ENCODE measurements at regions not wholly inside any gene's neighbourhood (a gene's known extent, or its start where the extent isn't known, plus 50 kb on each side); places are given as distances from the start of the nearest gene placed in this dataset.

- 87 to 90% (median 87%) methylated on average over 1 of the region's 1 CpG for WGBS, 3 donors
- no peak overlapping the region for H3K4me3 ChIP-seq (ENCODE audit: low read depth in 1 of 3, low read length in 3 of 3)
- no peak for FAIRE-seq
- H3K27ac ChIP-seq (ENCODE audit: low read depth in 1 of 3, low read length in 2 of 3) = no peak overlapping the region
- H3K27me3 ChIP-seq (ENCODE audit: control insufficient read depth in 3 of 3, insufficient read depth in 3 of 3, low read length in 3 of 3) = no peaks in the 10 kb centered on the region
- H3K36me3 ChIP-seq (ENCODE audit: control insufficient read depth in 3 of 3, insufficient read depth in 2 of 3, low read depth in 1 of 3, low read length in 3 of 3) = no peaks in the 10 kb centered on the region
- no peak for DNase-seq
- H3K4me1 ChIP-seq (ENCODE audit: control insufficient read depth in 3 of 3, insufficient read depth in 2 of 3, low read depth in 1 of 3, low read length in 2 of 3) = peaks cover 0 to 8% (median 4%) of the 10 kb centered on the region in 3 donors
- H3K9me3 ChIP-seq (ENCODE audit: control insufficient read depth in 2 of 2, insufficient read depth in 1 of 2, low read depth in 1 of 2, low read length in 1 of 2) = no peaks in the 10 kb centered on the region
Observed at GRCh38 chr2:177314722-177315264, 50.3 kb upstream of the NFE2L2 start.

GRCh38 chr2:177315364-177315763, 50.8 kb upstream of the NFE2L2 start:
- DNase-seq (no peak), FAIRE-seq (no peak)
- peaks cover 0 to 8% (median 4%) of the 10 kb centered on the region in 3 donors for H3K4me1 ChIP-seq (ENCODE audit: control insufficient read depth in 3 of 3, insufficient read depth in 2 of 3, low read depth in 1 of 3, low read length in 2 of 3)
- no peak overlapping the region for H3K4me3 ChIP-seq (ENCODE audit: low read depth in 1 of 3, low read length in 3 of 3)
- H3K27me3 ChIP-seq (ENCODE audit: control insufficient read depth in 3 of 3, insufficient read depth in 3 of 3, low read length in 3 of 3) = no peaks in the 10 kb centered on the region
- 66 to 91% (median 84%) methylated on average over 3 of the region's 3 CpGs for WGBS, 3 donors
- no peaks in the 10 kb centered on the region for H3K9me3 ChIP-seq (ENCODE audit: control insufficient read depth in 2 of 2, insufficient read depth in 1 of 2, low read depth in 1 of 2, low read length in 1 of 2)
- H3K36me3 ChIP-seq (ENCODE audit: control insufficient read depth in 3 of 3, insufficient read depth in 2 of 3, low read depth in 1 of 3, low read length in 3 of 3) = no peaks in the 10 kb centered on the region
- no peak overlapping the region for H3K27ac ChIP-seq (ENCODE audit: low read depth in 1 of 3, low read length in 2 of 3)

GRCh38 chr2:177316756-177317155, 52.2 kb upstream of the NFE2L2 start:
- FAIRE-seq (no peak), DNase-seq (peak; percentile 42 to 62)
- H3K9me3 ChIP-seq (ENCODE audit: control insufficient read depth in 2 of 2, insufficient read depth in 1 of 2, low read depth in 1 of 2, low read length in 1 of 2) = no peaks in the 10 kb centered on the region
- H3K4me3 ChIP-seq (ENCODE audit: low read depth in 1 of 3, low read length in 3 of 3) = no peak overlapping the region
- H3K27me3 ChIP-seq (ENCODE audit: control insufficient read depth in 3 of 3, insufficient read depth in 3 of 3, low read length in 3 of 3) = no peaks in the 10 kb centered on the region
- H3K4me1 ChIP-seq (ENCODE audit: control insufficient read depth in 3 of 3, insufficient read depth in 2 of 3, low read depth in 1 of 3, low read length in 2 of 3) = peaks cover 0 to 8% (median 6%) of the 10 kb centered on the region in 3 donors
- peak overlapping the region in 1 of 3 donors; percentile 64 for H3K27ac ChIP-seq (ENCODE audit: low read depth in 1 of 3, low read length in 2 of 3)
- H3K36me3 ChIP-seq (ENCODE audit: control insufficient read depth in 3 of 3, insufficient read depth in 2 of 3, low read depth in 1 of 3, low read length in 3 of 3) = no peaks in the 10 kb centered on the region
- WGBS, 3 donors = 89 to 95% (median 93%) methylated on average over 1 of the region's 1 CpG

GRCh38 chr2:177317443-177317842, 52.9 kb upstream of the NFE2L2 start:
- Histone ChIP-seq H3K9me3 (ENCODE audit: control insufficient read depth in 2 of 2, insufficient read depth in 1 of 2, low read depth in 1 of 2, low read length in 1 of 2) (no peaks in the 10 kb centered on the region), H3K36me3 (ENCODE audit: control insufficient read depth in 3 of 3, insufficient read depth in 2 of 3, low read depth in 1 of 3, low read length in 3 of 3) (no peaks in the 10 kb centered on the region), H3K27me3 (ENCODE audit: control insufficient read depth in 3 of 3, insufficient read depth in 3 of 3, low read length in 3 of 3) (no peaks in the 10 kb centered on the region), H3K27ac (ENCODE audit: low read depth in 1 of 3, low read length in 2 of 3) (no peak overlapping the region), H3K4me1 (ENCODE audit: control insufficient read depth in 3 of 3, insufficient read depth in 2 of 3, low read depth in 1 of 3, low read length in 2 of 3) (peaks cover 0 to 10% (median 9%) of the 10 kb centered on the region in 3 donors), H3K4me3 (ENCODE audit: low read depth in 1 of 3, low read length in 3 of 3) (no peak overlapping the region)
- DNase-seq = peak in 1 of 2 donors; percentile 72
- peak; percentile 77 for FAIRE-seq

- 52 to 79% (median 62%) methylated on average over 1 of the region's 1 CpG for WGBS, 3 donors
- H3K27ac ChIP-seq (ENCODE audit: low read depth in 1 of 3, low read length in 2 of 3) = no peak overlapping the region
Observed at GRCh38 chr2:177317857-177318256, 53.3 kb upstream of the NFE2L2 start.

GRCh38 chr2:177318613-177319012, 54.1 kb upstream of the NFE2L2 start:
- no peak overlapping the region for H3K4me3 ChIP-seq (ENCODE audit: low read depth in 1 of 3, low read length in 3 of 3)
- H3K4me1 ChIP-seq (ENCODE audit: control insufficient read depth in 3 of 3, insufficient read depth in 2 of 3, low read depth in 1 of 3, low read length in 2 of 3) = peaks cover 0 to 20% (median 15%) of the 10 kb centered on the region in 3 donors
- WGBS, 3 donors = 60 to 74% (median 74%) methylated on average over 1 of the region's 1 CpG
- no peaks in the 10 kb centered on the region for H3K9me3 ChIP-seq (ENCODE audit: control insufficient read depth in 2 of 2, insufficient read depth in 1 of 2, low read depth in 1 of 2, low read length in 1 of 2)
- FAIRE-seq = no peak
- H3K27ac ChIP-seq (ENCODE audit: low read depth in 1 of 3, low read length in 2 of 3) = no peak overlapping the region
- no peaks in the 10 kb centered on the region for H3K36me3 ChIP-seq (ENCODE audit: control insufficient read depth in 3 of 3, insufficient read depth in 2 of 3, low read depth in 1 of 3, low read length in 3 of 3)
- DNase-seq = no peak
- no peaks in the 10 kb centered on the region for H3K27me3 ChIP-seq (ENCODE audit: control insufficient read depth in 3 of 3, insufficient read depth in 3 of 3, low read length in 3 of 3)

More at GRCh38 chr2:177317857-177318256, 53.3 kb upstream of the NFE2L2 start:
- Histone ChIP-seq H3K9me3 (ENCODE audit: control insufficient read depth in 2 of 2, insufficient read depth in 1 of 2, low read depth in 1 of 2, low read length in 1 of 2) (no peaks in the 10 kb centered on the region), H3K36me3 (ENCODE audit: control insufficient read depth in 3 of 3, insufficient read depth in 2 of 3, low read depth in 1 of 3, low read length in 3 of 3) (no peaks in the 10 kb centered on the region), H3K4me1 (ENCODE audit: control insufficient read depth in 3 of 3, insufficient read depth in 2 of 3, low read depth in 1 of 3, low read length in 2 of 3) (peaks cover 0 to 14% (median 11%) of the 10 kb centered on the region in 3 donors), H3K27me3 (ENCODE audit: control insufficient read depth in 3 of 3, insufficient read depth in 3 of 3, low read length in 3 of 3) (no peaks in the 10 kb centered on the region), H3K4me3 (ENCODE audit: low read depth in 1 of 3, low read length in 3 of 3) (no peak overlapping the region)
- DNase-seq = peak in 1 of 2 donors; percentile 35
- no peak for FAIRE-seq

- H3K27ac ChIP-seq (ENCODE audit: low read depth in 1 of 3, low read length in 2 of 3) = no peak overlapping the region
- WGBS, 3 donors = 88 to 92% (median 89%) methylated on average over 2 of the region's 2 CpGs
- no peaks in the 10 kb centered on the region for H3K36me3 ChIP-seq (ENCODE audit: control insufficient read depth in 3 of 3, insufficient read depth in 2 of 3, low read depth in 1 of 3, low read length in 3 of 3)
- FAIRE-seq (no peak), DNase-seq (no peak)
- H3K4me3 ChIP-seq (ENCODE audit: low read depth in 1 of 3, low read length in 3 of 3) = no peak overlapping the region
- peaks cover 3 to 22% (median 13%) of the 10 kb centered on the region in 3 donors for H3K4me1 ChIP-seq (ENCODE audit: control insufficient read depth in 3 of 3, insufficient read depth in 2 of 3, low read depth in 1 of 3, low read length in 2 of 3)
- no peaks in the 10 kb centered on the region for H3K27me3 ChIP-seq (ENCODE audit: control insufficient read depth in 3 of 3, insufficient read depth in 3 of 3, low read length in 3 of 3)
- H3K9me3 ChIP-seq (ENCODE audit: control insufficient read depth in 2 of 2, insufficient read depth in 1 of 2, low read depth in 1 of 2, low read length in 1 of 2) = no peaks in the 10 kb centered on the region
Observed at GRCh38 chr2:177320596-177320995, 56.1 kb upstream of the NFE2L2 start.

GRCh38 chr2:177322801-177323261, 58.3 kb upstream of the NFE2L2 start:
- 16 to 65% (median 29%) methylated on average over 5 of the region's 5 CpGs for WGBS, 3 donors
- FAIRE-seq = peak; percentile 10
- H3K36me3 ChIP-seq (ENCODE audit: control insufficient read depth in 3 of 3, insufficient read depth in 2 of 3, low read depth in 1 of 3, low read length in 3 of 3) = no peaks in the 10 kb centered on the region

GRCh38 chr2:177324797-177325196, 60.3 kb upstream of the NFE2L2 start:
- FAIRE-seq (no peak), DNase-seq (no peak)
- H3K27ac ChIP-seq (ENCODE audit: low read depth in 1 of 3, low read length in 2 of 3) = no peak overlapping the region
- WGBS, 3 donors = 18 to 75% (median 30%) methylated on average over 3 of the region's 3 CpGs
- H3K27me3 ChIP-seq (ENCODE audit: control insufficient read depth in 3 of 3, insufficient read depth in 3 of 3, low read length in 3 of 3) = no peaks in the 10 kb centered on the region
- H3K4me3 ChIP-seq (ENCODE audit: low read depth in 1 of 3, low read length in 3 of 3) = no peak overlapping the region
- no peaks in the 10 kb centered on the region for H3K9me3 ChIP-seq (ENCODE audit: control insufficient read depth in 2 of 2, insufficient read depth in 1 of 2, low read depth in 1 of 2, low read length in 1 of 2)
- H3K36me3 ChIP-seq (ENCODE audit: control insufficient read depth in 3 of 3, insufficient read depth in 2 of 3, low read depth in 1 of 3, low read length in 3 of 3) = no peaks in the 10 kb centered on the region
- peaks cover 8 to 35% (median 17%) of the 10 kb centered on the region in 3 donors for H3K4me1 ChIP-seq (ENCODE audit: control insufficient read depth in 3 of 3, insufficient read depth in 2 of 3, low read depth in 1 of 3, low read length in 2 of 3)

More at GRCh38 chr2:177322801-177323261, 58.3 kb upstream of the NFE2L2 start:
- DNase-seq = peak; percentile 78 to 96
- Histone ChIP-seq H3K4me3 (ENCODE audit: low read depth in 1 of 3, low read length in 3 of 3) (no peak overlapping the region), H3K9me3 (ENCODE audit: control insufficient read depth in 2 of 2, insufficient read depth in 1 of 2, low read depth in 1 of 2, low read length in 1 of 2) (no peaks in the 10 kb centered on the region), H3K4me1 (ENCODE audit: control insufficient read depth in 3 of 3, insufficient read depth in 2 of 3, low read depth in 1 of 3, low read length in 2 of 3) (peaks cover 3 to 30% (median 17%) of the 10 kb centered on the region in 3 donors), H3K27ac (ENCODE audit: low read depth in 1 of 3, low read length in 2 of 3) (peak overlapping the region in 2 of 3 donors; percentile 18 to 47), H3K27me3 (ENCODE audit: control insufficient read depth in 3 of 3, insufficient read depth in 3 of 3, low read length in 3 of 3) (no peaks in the 10 kb centered on the region)
